AG04449 (cell line): ENCODE measurements at regions not wholly inside any gene's neighbourhood (a gene's known extent, or its start where the extent isn't known, plus 50 kb on each side); places are given as distances from the start of the nearest gene placed in this dataset.
"Not testable (repeated sequence)": the region's sequence is repeated elsewhere in the genome, so short reads cannot be mapped to it uniquely, and the experiment has no call there.

Source experiments
- CTCF ChIA-PET: fragments of 350-600 bp; formaldehyde crosslinking; extraction: SDS; loops from one replicate; lab custom pipeline; 2021; ENCODE audit warnings: antibody characterized with exemption; lab: Yijun Ruan, JAX
- POLR2A ChIA-PET: fragments of 400-600, 350-600 bp; formaldehyde crosslinking; extraction: SDS; loops from one replicate; lab custom pipeline; 2020; ENCODE audit warnings: antibody characterized with exemption, inconsistent platforms; lab: Yijun Ruan, JAX
- DNase-seq: peaks from one replicate; pipeline ENCODE4 v3.0.0-alpha.2; 2010; ENCODE audit warnings: low read depth, low spot score
- H3K4me3 ChIP-seq: 2 replicates; pipeline ENCODE4 v1.5.1; 2011; ENCODE audit warnings: low read depth, mild to moderate bottlenecking, control low read depth, low read length
- TF ChIP-seq, protein P1 (sequence below): IDR thresholded peaks from one replicate; pipeline ENCODE4 v1.5.1; 2011; ENCODE audit warnings: mild to moderate bottlenecking, moderate library complexity, low read length, control low read depth, inconsistent platforms; ENCODE audit not compliant: insufficient read depth; ENCODE audit errors: missing control alignments

DNA sequence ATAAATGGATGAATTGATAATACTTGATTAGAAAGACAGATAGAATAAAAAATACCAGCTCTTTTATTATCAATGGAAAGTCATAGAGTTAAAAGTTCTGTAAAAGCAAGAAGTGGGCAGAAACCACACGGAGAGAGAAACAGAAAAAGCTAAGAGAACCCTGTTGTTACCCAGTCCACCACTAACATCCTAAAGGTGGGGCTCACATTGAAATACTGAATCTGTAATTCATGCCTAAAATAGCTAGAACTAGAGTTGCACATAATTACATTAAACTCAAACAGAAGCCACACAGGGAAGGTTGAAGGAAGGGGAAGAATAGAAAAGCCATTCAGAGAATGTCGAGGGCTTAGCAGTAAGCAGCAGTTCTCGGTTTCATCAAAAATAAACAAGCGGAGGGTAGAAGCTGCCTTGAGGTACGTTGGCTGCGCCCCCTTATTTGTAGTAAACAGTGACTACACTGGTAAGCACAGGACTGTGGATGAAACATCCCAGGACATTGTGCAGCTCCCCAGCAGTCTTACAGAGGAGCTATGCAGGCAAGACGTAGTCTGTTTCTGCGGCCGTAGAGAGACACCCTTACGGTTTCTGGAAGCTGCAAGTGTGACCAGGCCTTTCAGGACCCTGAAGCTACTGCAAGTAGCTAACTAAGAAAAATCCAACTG lies 1247.0 kb upstream of the GYPC start:
- DNase-seq, result no peak
- CTCF ChIA-PET, result no interaction called here
- TF ChIP-seq, protein P1, sequence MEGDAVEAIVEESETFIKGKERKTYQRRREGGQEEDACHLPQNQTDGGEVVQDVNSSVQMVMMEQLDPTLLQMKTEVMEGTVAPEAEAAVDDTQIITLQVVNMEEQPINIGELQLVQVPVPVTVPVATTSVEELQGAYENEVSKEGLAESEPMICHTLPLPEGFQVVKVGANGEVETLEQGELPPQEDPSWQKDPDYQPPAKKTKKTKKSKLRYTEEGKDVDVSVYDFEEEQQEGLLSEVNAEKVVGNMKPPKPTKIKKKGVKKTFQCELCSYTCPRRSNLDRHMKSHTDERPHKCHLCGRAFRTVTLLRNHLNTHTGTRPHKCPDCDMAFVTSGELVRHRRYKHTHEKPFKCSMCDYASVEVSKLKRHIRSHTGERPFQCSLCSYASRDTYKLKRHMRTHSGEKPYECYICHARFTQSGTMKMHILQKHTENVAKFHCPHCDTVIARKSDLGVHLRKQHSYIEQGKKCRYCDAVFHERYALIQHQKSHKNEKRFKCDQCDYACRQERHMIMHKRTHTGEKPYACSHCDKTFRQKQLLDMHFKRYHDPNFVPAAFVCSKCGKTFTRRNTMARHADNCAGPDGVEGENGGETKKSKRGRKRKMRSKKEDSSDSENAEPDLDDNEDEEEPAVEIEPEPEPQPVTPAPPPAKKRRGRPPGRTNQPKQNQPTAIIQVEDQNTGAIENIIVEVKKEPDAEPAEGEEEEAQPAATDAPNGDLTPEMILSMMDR, result no peak
- POLR2A ChIA-PET, result no interaction called here
- no peak overlapping the region for H3K4me3 ChIP-seq

GRCh38 chr2:125418483-125418882 lies 1237.5 kb upstream of the GYPC start:
- CTCF ChIA-PET, result no interaction called here
- POLR2A ChIA-PET, result no interaction called here
- no peak for DNase-seq
- H3K4me3 ChIP-seq, result no peak overlapping the region
- TF ChIP-seq, protein P1, result no peak

GRCh38 chr2:125422198-125422770 lies 1233.7 kb upstream of the GYPC start:
- H3K4me3 ChIP-seq, DNase-seq, POLR2A ChIA-PET, CTCF ChIA-PET: not testable (repeated sequence)

DNA sequence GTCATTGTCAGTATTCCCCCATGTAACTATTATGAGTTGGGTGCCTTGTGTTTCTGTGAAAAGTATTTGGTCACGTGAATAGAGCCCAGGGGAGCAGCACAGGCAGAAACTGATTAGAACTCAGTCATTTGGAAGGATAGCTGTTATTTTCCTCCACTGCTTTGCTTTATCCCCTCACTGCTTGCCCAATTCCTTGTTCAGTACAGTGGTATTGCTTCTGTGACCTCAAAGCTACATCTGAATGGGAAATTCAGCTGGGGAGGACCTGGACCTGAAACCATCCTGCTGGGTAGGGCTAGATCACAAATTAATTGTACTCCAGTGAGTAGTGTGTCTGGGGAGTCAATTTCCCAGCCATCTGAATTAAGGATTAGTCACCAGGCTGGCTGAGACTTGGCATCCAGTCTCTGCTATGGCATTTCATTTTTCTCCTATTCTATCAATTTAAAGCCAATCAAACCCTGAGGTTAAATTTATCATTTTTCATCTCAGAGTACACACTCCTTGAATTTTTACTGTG lies 1231.6 kb upstream of the GYPC start:
- no peak overlapping the region for H3K4me3 ChIP-seq
- POLR2A ChIA-PET, result no interaction called here
- CTCF ChIA-PET, result no interaction called here
- TF ChIP-seq, protein P1, result no peak
- no peak for DNase-seq

- H3K4me3 ChIP-seq, result no peak overlapping the region
- TF ChIP-seq, protein P1, result no peak
- CTCF ChIA-PET, result interaction anchor here (0.7 kb wide), 1 partner anchor 12 kb away, joined by 3 read pairs; no protein-coding TSS in a partner anchor
- POLR2A ChIA-PET, result no interaction called here
- no peak for DNase-seq
Measured at GRCh38 chr2:125427721-125428315, 1228.1 kb upstream of the GYPC start.

DNA sequence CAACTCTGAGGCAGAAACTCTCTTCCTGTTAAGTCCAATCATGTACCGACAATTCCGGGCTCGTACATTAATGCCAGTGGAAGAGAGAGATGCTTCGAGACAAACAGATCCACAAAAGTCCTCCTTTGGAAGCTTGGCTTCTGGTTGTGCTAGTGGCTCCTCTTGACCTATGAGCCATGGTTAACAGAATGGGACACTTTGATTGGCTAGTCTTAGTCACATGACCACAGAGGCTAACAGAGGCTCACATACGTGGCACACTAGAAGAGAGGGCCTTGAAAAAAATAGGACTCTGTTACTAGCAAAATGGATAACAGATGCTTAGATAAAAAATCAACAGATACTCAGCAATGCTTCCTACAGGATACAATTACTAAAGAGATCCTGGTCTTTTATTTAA lies 1211.9 kb upstream of the GYPC start:
- TF ChIP-seq, protein P1, result no peak
- no peak overlapping the region for H3K4me3 ChIP-seq
- CTCF ChIA-PET, result no interaction called here
- POLR2A ChIA-PET, result no interaction called here
- no peak for DNase-seq
